CD14-positive monocyte (primary cell): ENCODE measurements at regions not wholly inside any gene's neighbourhood (a gene's known extent, or its start where the extent isn't known, plus 50 kb on each side); places are given as distances from the start of the nearest gene placed in this dataset.

Experiments
- DNase-seq, 3 donors: peaks; one replicate each; pipeline ENCODE4 v3.0.0-alpha.2; 2011 to 2022
- H2AFZ ChIP-seq: 2 replicates; pipeline ENCODE4 v1.6.0; 2012; ENCODE audit warnings: mild to moderate bottlenecking, low read depth, low read length, inconsistent platforms; ENCODE audit not compliant: insufficient read depth, poor library complexity, severe bottlenecking
- H3K27ac ChIP-seq, 2 donors: 1 replicate in 1 of 2; 2 replicates in 1 of 2; pipeline ENCODE4 v1.5.1; 2012 to 2013; ENCODE audit warnings: low read length in 2 of 2, control low read depth in 1 of 2, inconsistent platforms in 1 of 2, low read depth in 1 of 2, mild to moderate bottlenecking in 1 of 2
- H3K27me3 ChIP-seq, 2 donors: one replicate each; pipeline versions ENCODE4 v1.6.0 to v1.6.1; 2011 to 2013; ENCODE audit warnings: low read length in 2 of 2; ENCODE audit not compliant: control insufficient read depth in 2 of 2, insufficient read depth in 2 of 2
- H3K36me3 ChIP-seq, 2 donors: replicated peaks in 1 of 2; 1 replicate in 1 of 2; 2 replicates in 1 of 2; pipeline versions ENCODE4 v1.5.1 to v1.6.1; 2012 to 2013; ENCODE audit warnings: low read length in 2 of 2, control low read depth in 1 of 2, inconsistent platforms in 1 of 2, mild to moderate bottlenecking in 1 of 2; ENCODE audit not compliant: insufficient read depth in 2 of 2, control insufficient read depth in 1 of 2
- H3K4me1 ChIP-seq, 2 donors: 1 replicate in 1 of 2; 2 replicates in 1 of 2; pipeline versions ENCODE4 v1.5.1 to v1.6.1; 2012 to 2013; ENCODE audit warnings: low read length in 2 of 2, control low read depth in 1 of 2, inconsistent platforms in 1 of 2, mild to moderate bottlenecking in 1 of 2, moderate library complexity in 1 of 2; ENCODE audit not compliant: insufficient read depth in 2 of 2, control insufficient read depth in 1 of 2
- H3K4me2 ChIP-seq: replicated peaks from 2 replicates; pipeline ENCODE3; 2012; ENCODE audit warnings: low read length, moderate library complexity, mild to moderate bottlenecking; ENCODE audit not compliant: poor library complexity, severe bottlenecking; ENCODE audit errors: extremely low read depth
- H3K4me3 ChIP-seq, 3 experiments: fragments of 200-600 bp in 1 of 3; sonication (generic) in 1 of 3; replicated peaks in 1 of 3; 1 replicate in 2 of 3; 2 replicates in 1 of 3; pipeline ENCODE4 v1.5.1; 2011 to 2013; ENCODE audit warnings: low read length in 3 of 3, mild to moderate bottlenecking in 3 of 3, control low read depth in 2 of 3, low read depth in 2 of 3, inconsistent platforms in 1 of 3, moderate library complexity in 1 of 3
- H3K79me2 ChIP-seq: 2 replicates; pipeline ENCODE4 v1.6.0; 2012; ENCODE audit warnings: mild to moderate bottlenecking, control low read depth, inconsistent platforms, low read length, moderate library complexity; ENCODE audit not compliant: insufficient read depth
- H3K9ac ChIP-seq: 2 replicates; pipeline ENCODE4 v1.6.0; 2017; ENCODE audit warnings: low read length, mild to moderate bottlenecking; ENCODE audit not compliant: insufficient read depth, poor library complexity, severe bottlenecking
- H3K9me3 ChIP-seq, 2 donors: replicated peaks in 1 of 2; 1 replicate in 1 of 2; 2 replicates in 1 of 2; pipeline versions ENCODE4 v1.5.1 to v1.6.1; 2012 to 2013; ENCODE audit warnings: low read length in 2 of 2, control low read depth in 1 of 2; ENCODE audit not compliant: control insufficient read depth in 1 of 2, insufficient read depth in 1 of 2
- H4K20me1 ChIP-seq: 2 replicates; pipeline ENCODE4 v1.6.0; 2012; ENCODE audit warnings: mild to moderate bottlenecking, low read length, control low read depth, moderate library complexity; ENCODE audit not compliant: insufficient read depth
- H3K27ac Mint-ChIP-seq, 7 donors: one replicate each; pipeline ENCODE4 v1.8.0; 2020; ENCODE audit warnings: mild to moderate bottlenecking in 7 of 7, mixed read lengths in 7 of 7, moderate library complexity in 6 of 7, inconsistent platforms in 2 of 7
- H3K27me3 Mint-ChIP-seq, 3 donors: one replicate each; pipeline ENCODE4 v1.8.0; 2021 to 2022; ENCODE audit warnings: low read depth in 3 of 3, mild to moderate bottlenecking in 3 of 3, mixed read lengths in 3 of 3, moderate library complexity in 3 of 3, inconsistent platforms in 1 of 3
- H3K36me3 Mint-ChIP-seq, 2 donors: one replicate each; pipeline ENCODE4 v1.8.0; 2020; ENCODE audit warnings: mixed read lengths in 2 of 2, inconsistent platforms in 1 of 2, mild to moderate bottlenecking in 1 of 2
- H3K4me1 Mint-ChIP-seq: one replicate; pipeline ENCODE4 v1.8.0; 2020; ENCODE audit warnings: mild to moderate bottlenecking, mixed read lengths
- H3K4me3 Mint-ChIP-seq, 2 donors: one replicate each; pipeline ENCODE4 v1.8.0; 2020; ENCODE audit warnings: mild to moderate bottlenecking in 2 of 2, mixed read lengths in 2 of 2, moderate library complexity in 1 of 2
- H3K9me3 Mint-ChIP-seq, 7 donors: one replicate each; pipeline ENCODE4 v1.8.0; 2020 to 2022; ENCODE audit warnings: mixed read lengths in 7 of 7, mild to moderate bottlenecking in 6 of 7, moderate library complexity in 6 of 7, inconsistent platforms in 2 of 7
- CTCF ChIP-seq: fragments of 200-600 bp; IDR thresholded peaks from one replicate; pipeline ENCODE4 v1.8.0; 2022; ENCODE audit warnings: antibody characterized with exemption, mild to moderate bottlenecking
- WGBS: methylation state at CpG from one replicate; pipeline ENCODE4 v1.1.5; 2013; ENCODE audit warnings: missing lambda C conversion rate; ENCODE audit not compliant: insufficient coverage; 5-methylcytosine and 5-hydroxymethylcytosine counted together
- intact Hi-C, 2 donors: fragments of 100-400 bp; cut with micrococcal nuclease; formaldehyde crosslinking; loops; one replicate each; pipeline versions ENCODE4 v1.15.0 to v1.15.1; 2023

GRCh38 chr14:26694521-26694920 is 96.7 kb upstream of the NOVA1 start:
- no peak overlapping the region for H3K4me3 ChIP-seq
- no peaks in the 10 kb centered on the region for H3K4me1 ChIP-seq
- no peaks in the 10 kb centered on the region for H3K36me3 Mint-ChIP-seq
- TF ChIP-seq CTCF, result no peak
- no peaks in the 10 kb centered on the region for H4K20me1 ChIP-seq
- H3K79me2 ChIP-seq, result no peaks in the 10 kb centered on the region
- H3K9me3 ChIP-seq, result no peaks in the 10 kb centered on the region
- no peak for DNase-seq
- no peaks in the 10 kb centered on the region for H3K27me3 ChIP-seq
- H3K9ac ChIP-seq, result no peak overlapping the region
- no peaks in the 10 kb centered on the region for H3K27me3 Mint-ChIP-seq
- H3K27ac ChIP-seq, result no peak overlapping the region
- peaks cover 0 to 4% (median 2%) of the 10 kb centered on the region in 7 donors for H3K9me3 Mint-ChIP-seq
- no peaks in the 10 kb centered on the region for H3K36me3 ChIP-seq
- H3K4me3 Mint-ChIP-seq, result no peak overlapping the region
- intact Hi-C loops, result no loop called here
- H2AFZ ChIP-seq, result no peak overlapping the region
- no peak overlapping the region for H3K4me2 ChIP-seq
- no peak overlapping the region for H3K27ac Mint-ChIP-seq
- no peaks in the 10 kb centered on the region for H3K4me1 Mint-ChIP-seq

GRCh38 chr14:26702721-26703230 is 104.9 kb upstream of the NOVA1 start:
- Histone ChIP-seq H3K36me3 (no peaks in the 10 kb centered on the region), H3K9me3 (no peaks in the 10 kb centered on the region), H4K20me1 (no peaks in the 10 kb centered on the region), H3K27ac (no peak overlapping the region), H3K79me2 (no peaks in the 10 kb centered on the region), H2AFZ (no peak overlapping the region), H3K9ac (no peak overlapping the region), H3K27me3 (no peaks in the 10 kb centered on the region), H3K4me1 (no peaks in the 10 kb centered on the region), H3K4me2 (no peak overlapping the region), H3K4me3 (no peak overlapping the region)
- no peaks in the 10 kb centered on the region for H3K36me3 Mint-ChIP-seq
- intact Hi-C loops, result no loop called here
- no peak overlapping the region for H3K27ac Mint-ChIP-seq
- no peaks in the 10 kb centered on the region for H3K4me1 Mint-ChIP-seq
- no peak for DNase-seq
- H3K27me3 Mint-ChIP-seq, result peaks cover 0 to 2% (median 0%) of the 10 kb centered on the region in 3 donors
- WGBS, result no CpG with 5 or more reads among the region's 4 CpGs
- no peak for TF ChIP-seq CTCF
- H3K4me3 Mint-ChIP-seq, result no peak overlapping the region
- H3K9me3 Mint-ChIP-seq, result peaks cover 0 to 2% (median 0%) of the 10 kb centered on the region in 7 donors
